ENCODE measurements at regions not wholly inside any gene's neighbourhood (a gene's known extent, or its start where the extent isn't known, plus 50 kb on each side); places are given as distances from the start of the nearest gene placed in this dataset.

DNA sequence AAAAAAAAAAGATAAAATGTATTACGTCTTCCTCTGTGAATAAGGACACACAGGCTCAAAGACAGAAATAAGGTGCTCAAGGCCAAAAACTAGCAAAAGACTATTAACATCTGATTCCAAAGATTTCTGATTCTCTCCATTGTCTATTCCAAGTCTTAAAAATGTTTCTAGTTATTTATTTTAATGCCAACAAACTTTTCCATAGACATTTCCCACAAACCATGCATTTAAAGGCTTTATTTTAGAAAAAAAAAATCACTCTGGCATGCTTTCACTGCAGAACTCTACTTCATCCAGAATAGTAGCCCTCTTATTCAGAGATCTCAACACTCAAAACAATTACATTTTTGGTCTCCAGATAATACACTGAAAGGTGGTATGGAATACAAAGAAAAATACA lies 545.0 kb upstream of the TENM3 start:
- no peaks in the 10 kb centered on the region for H3K27me3 ChIP-seq
- H3K4me3 ChIP-seq (ENCODE audit: low read depth in 1 of 2, low read length in 1 of 2), result no peak overlapping the region

DNA sequence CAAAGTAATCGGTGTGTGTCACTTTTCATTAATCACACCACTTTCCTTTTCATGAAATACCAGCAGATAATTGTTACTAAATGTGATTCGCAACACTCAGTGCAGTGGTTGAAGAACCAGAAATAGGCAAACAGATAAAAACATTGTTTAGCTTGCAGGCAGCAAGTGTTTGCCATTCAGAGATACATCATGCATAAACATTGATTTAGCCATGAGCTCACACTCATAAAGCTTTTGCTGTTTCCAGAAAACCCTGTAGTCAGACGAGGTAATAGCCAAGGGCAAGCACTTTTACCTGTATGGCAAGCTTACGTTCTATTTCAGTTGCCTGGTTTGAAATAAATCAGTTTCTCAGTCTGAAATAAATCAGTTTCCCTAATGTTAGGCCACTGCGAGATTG lies 542.0 kb upstream of the TENM3 start:
- no peak overlapping the region for H3K27ac ChIP-seq
- H3K4me1 ChIP-seq (ENCODE audit: control insufficient read depth in 1 of 2, insufficient read depth in 1 of 2, low read depth in 1 of 2, low read length in 1 of 2), result no peaks in the 10 kb centered on the region
- TF ChIP-seq, protein P1, sequence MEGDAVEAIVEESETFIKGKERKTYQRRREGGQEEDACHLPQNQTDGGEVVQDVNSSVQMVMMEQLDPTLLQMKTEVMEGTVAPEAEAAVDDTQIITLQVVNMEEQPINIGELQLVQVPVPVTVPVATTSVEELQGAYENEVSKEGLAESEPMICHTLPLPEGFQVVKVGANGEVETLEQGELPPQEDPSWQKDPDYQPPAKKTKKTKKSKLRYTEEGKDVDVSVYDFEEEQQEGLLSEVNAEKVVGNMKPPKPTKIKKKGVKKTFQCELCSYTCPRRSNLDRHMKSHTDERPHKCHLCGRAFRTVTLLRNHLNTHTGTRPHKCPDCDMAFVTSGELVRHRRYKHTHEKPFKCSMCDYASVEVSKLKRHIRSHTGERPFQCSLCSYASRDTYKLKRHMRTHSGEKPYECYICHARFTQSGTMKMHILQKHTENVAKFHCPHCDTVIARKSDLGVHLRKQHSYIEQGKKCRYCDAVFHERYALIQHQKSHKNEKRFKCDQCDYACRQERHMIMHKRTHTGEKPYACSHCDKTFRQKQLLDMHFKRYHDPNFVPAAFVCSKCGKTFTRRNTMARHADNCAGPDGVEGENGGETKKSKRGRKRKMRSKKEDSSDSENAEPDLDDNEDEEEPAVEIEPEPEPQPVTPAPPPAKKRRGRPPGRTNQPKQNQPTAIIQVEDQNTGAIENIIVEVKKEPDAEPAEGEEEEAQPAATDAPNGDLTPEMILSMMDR (IDR thresholded peaks at IDR 0.05), result no peak
- no peaks in the 10 kb centered on the region for H3K9me3 ChIP-seq
- H3K27me3 ChIP-seq, result no peaks in the 10 kb centered on the region
- no peak overlapping the region for H3K4me3 ChIP-seq (ENCODE audit: low read depth in 1 of 2, low read length in 1 of 2)
- H3K36me3 ChIP-seq, result no peaks in the 10 kb centered on the region

More for the DNA sequence above, 545.0 kb upstream of the TENM3 start:
- TF ChIP-seq, protein P1 (IDR thresholded peaks at IDR 0.05), result no peak
- Histone ChIP-seq H3K27ac (no peak overlapping the region), H3K9me3 (no peaks in the 10 kb centered on the region), H3K4me1 (ENCODE audit: control insufficient read depth in 1 of 2, insufficient read depth in 1 of 2, low read depth in 1 of 2, low read length in 1 of 2) (no peaks in the 10 kb centered on the region), H3K36me3 (no peaks in the 10 kb centered on the region)

DNA sequence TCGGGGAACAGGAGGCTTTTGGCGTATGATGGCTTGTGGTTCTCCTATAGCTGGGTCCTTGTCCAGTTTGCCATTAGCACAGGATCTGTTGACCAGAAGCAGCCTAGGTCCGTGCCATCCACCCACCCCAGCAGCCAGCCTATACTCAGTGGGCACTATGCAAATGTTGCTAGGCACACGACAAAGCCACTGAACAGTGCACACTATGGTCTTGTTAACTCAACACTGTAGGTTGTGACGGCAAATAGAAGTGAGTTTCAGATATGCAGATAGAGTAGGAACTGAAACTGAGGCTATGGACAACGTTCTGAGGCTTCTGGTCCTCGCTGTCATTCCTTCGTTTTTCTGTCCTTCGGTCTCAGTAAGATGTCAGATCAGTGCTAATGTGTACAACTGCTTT lies 541.3 kb upstream of the TENM3 start:
- Histone ChIP-seq H3K9me3 (no peaks in the 10 kb centered on the region), H3K36me3 (no peaks in the 10 kb centered on the region), H3K4me3 (ENCODE audit: low read depth in 1 of 2, low read length in 1 of 2) (no peak overlapping the region), H3K27me3 (no peaks in the 10 kb centered on the region), H3K27ac (no peak overlapping the region), H3K4me1 (ENCODE audit: control insufficient read depth in 1 of 2, insufficient read depth in 1 of 2, low read depth in 1 of 2, low read length in 1 of 2) (no peaks in the 10 kb centered on the region)
- TF ChIP-seq, protein P1 (IDR thresholded peaks at IDR 0.05), result no peak

DNA sequence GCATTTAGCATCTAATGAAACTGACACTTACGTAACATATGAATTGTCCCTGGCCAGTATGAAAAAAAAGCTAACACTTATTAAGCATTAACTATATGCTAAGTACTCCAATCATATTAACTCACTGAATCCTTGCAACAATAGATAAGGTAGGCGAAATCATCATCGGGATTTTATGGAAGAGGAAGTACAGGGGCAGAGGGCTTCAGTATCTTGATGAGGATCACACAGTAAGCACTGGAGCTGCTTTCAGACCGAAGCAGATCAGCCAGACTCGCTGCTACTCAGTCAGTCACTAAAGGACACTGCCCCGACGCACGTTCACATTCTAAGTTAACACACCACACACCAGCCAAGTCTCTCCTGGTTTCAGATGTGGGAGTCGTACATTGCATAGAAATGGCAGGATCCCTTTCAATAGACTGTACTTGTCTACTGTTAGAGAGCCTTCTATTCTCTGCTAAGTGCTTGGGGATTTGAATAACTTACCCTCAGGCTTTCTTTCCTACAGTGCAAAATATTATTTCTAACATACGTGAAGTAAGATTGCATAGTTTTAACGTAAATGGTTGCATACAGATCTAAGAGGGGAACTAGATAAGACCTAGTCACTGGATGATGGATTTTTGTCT lies 540.2 kb upstream of the TENM3 start:
- H3K4me1 ChIP-seq (ENCODE audit: control insufficient read depth in 1 of 2, insufficient read depth in 1 of 2, low read depth in 1 of 2, low read length in 1 of 2), result no peaks in the 10 kb centered on the region
- TF ChIP-seq, protein P1 (IDR thresholded peaks at IDR 0.05), result no peak
- no peaks in the 10 kb centered on the region for H3K27me3 ChIP-seq
- no peak overlapping the region for H3K4me3 ChIP-seq (ENCODE audit: low read depth in 1 of 2, low read length in 1 of 2)
- no peaks in the 10 kb centered on the region for H3K9me3 ChIP-seq
- no peak overlapping the region for H3K27ac ChIP-seq
- H3K36me3 ChIP-seq, result no peaks in the 10 kb centered on the region

DNA sequence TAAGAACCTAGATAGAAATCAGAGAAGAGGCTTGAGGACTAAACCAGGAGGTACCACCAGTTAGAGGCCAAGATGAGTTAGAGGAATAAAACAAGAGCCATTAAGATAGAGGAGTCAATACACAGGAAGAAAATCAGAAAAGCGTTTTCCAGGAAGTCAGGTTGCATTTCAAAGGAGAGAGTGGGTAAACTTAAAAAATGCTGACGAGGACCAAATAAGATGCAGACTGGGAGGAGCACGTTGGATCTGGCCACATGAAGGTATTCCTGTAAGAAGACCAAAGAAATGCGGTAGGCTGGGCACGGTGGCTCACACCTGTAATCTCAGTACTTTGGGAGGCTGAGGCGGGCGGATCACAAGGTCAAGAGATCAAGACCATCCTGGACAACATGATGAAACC lies 533.1 kb upstream of the TENM3 start:
- H3K27me3 ChIP-seq, result no peaks in the 10 kb centered on the region
- H3K36me3 ChIP-seq, result no peaks in the 10 kb centered on the region

More for the DNA sequence above, 533.1 kb upstream of the TENM3 start:
- TF ChIP-seq, protein P1 (IDR thresholded peaks at IDR 0.05), result no peak
- Histone ChIP-seq H3K4me3 (ENCODE audit: low read depth in 1 of 2, low read length in 1 of 2) (no peak overlapping the region), H3K27ac (no peak overlapping the region), H3K4me1 (ENCODE audit: control insufficient read depth in 1 of 2, insufficient read depth in 1 of 2, low read depth in 1 of 2, low read length in 1 of 2) (no peaks in the 10 kb centered on the region), H3K9me3 (no peaks in the 10 kb centered on the region)
